ENCODE measurements at regions not wholly inside any gene's neighbourhood (a gene's known extent, or its start where the extent isn't known, plus 50 kb on each side); places are given as distances from the start of the nearest gene placed in this dataset.

- no peak for TF ChIP-seq UBTF (IDR thresholded peaks at IDR 0.05; ENCODE audit: borderline replicate concordance in 1 of 2, low read depth in 2 of 2, low read length in 2 of 2)
- TF ChIP-seq ZNF324 (CRISPR knock-in tag; IDR thresholded peaks at IDR 0.05), result no peak
- TF ChIP-seq THRB (CRISPR knock-in tag; conservative IDR thresholded peaks at IDR 0.05), result no peak
- TF ChIP-seq MTA3 (IDR thresholded peaks at IDR 0.05; ENCODE audit: borderline replicate concordance), result no peak
- no peak for TF ChIP-seq NFRKB (IDR thresholded peaks at IDR 0.05; ENCODE audit: low read depth)
- TF ChIP-seq ELK1 (CRISPR knock-in tag; IDR thresholded peaks at IDR 0.05), result no peak
- no peak for TF ChIP-seq NUFIP1 (IDR thresholded peaks at IDR 0.05; ENCODE audit: partially characterized antibody)
- peak; percentile 95 for TF ChIP-seq MTA2 (IDR thresholded peaks at IDR 0.05; ENCODE audit: low read depth)
- peak; percentile 56; the same call in 1 of the 2 replicates for TF ChIP-seq SMARCE1 (IDR thresholded peaks at IDR 0.05)
- TF ChIP-seq PCBP2 (IDR thresholded peaks at IDR 0.05; ENCODE audit: low read depth, low read length, poor library complexity, severe bottlenecking), result no peak
- TF ChIP-seq TRIM28 (IDR thresholded peaks at IDR 0.05), result no peak
- TF ChIP-seq THRA (IDR thresholded peaks at IDR 0.05), result no peak
- TF ChIP-seq MIER1 (IDR thresholded peaks at IDR 0.05; ENCODE audit: low read depth), result no peak
- TF ChIP-seq CBFA2T3 (IDR thresholded peaks at IDR 0.05), result peak; percentile 97
- peak in 1 of 2 experiments; percentile 24 for TF ChIP-seq AFF1 (IDR thresholded peaks at IDR 0.05; ENCODE audit: low read depth in 1 of 2, partially characterized antibody in 2 of 2)
- no peak for TF ChIP-seq ZC3H8 (IDR thresholded peaks at IDR 0.05)
Observed at GRCh38 chr5:112549605-112550166, 130.6 kb upstream of the EPB41L4A start (continued).
